T-helper 2 cell treated with Interferon-gamma antibody and Interleukin-4, amounts not matched to agents 5 μg/mL and 100 μg/mL, for 36 hours (primary cell): ENCODE measurements at regions not wholly inside any gene's neighbourhood (a gene's known extent, or its start where the extent isn't known, plus 50 kb on each side); places are given as distances from the start of the nearest gene placed in this dataset.

Experiments used
- DNase-seq: peaks from one replicate; pipeline ENCODE4 v3.0.0; 2021; ENCODE audit warnings: low spot score
- H3K27ac Mint-ChIP-seq: one replicate; pipeline ENCODE4 v1.8.0; 2021; ENCODE audit warnings: mild to moderate bottlenecking, mixed read lengths
- H3K27me3 Mint-ChIP-seq: one replicate; pipeline ENCODE4 v1.8.0; 2021; ENCODE audit warnings: low read depth, mixed read lengths
- H3K36me3 Mint-ChIP-seq: one replicate; pipeline ENCODE4 v1.8.0; 2021; ENCODE audit warnings: low read depth, mixed read lengths
- H3K4me1 Mint-ChIP-seq: one replicate; pipeline ENCODE4 v1.8.0; 2021; ENCODE audit warnings: low read depth, mixed read lengths
- H3K4me3 Mint-ChIP-seq: one replicate; pipeline ENCODE4 v1.8.0; 2022; ENCODE audit warnings: mild to moderate bottlenecking, moderate library complexity, mixed read lengths
- H3K9me3 Mint-ChIP-seq: one replicate; pipeline ENCODE4 v1.8.0; 2021; ENCODE audit warnings: mixed read lengths

DNA sequence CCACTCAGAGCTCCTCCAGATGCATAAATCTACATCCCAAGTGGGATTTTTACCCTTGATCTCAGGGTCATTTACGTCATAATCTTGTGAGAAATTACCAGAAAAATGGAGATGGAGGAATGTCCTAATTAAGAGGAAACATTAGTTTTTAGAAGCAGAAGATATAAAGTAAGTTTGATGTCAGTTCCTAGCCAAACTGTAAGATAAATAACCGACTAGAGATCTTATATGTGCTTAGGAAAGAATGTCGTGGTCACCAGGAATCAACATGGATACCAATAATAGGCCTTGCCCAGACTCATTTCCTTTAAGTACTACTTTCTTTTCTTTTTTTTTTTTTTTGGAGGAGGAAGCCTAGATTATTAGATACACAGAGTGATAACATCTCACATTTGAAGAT lies 186.9 kb downstream of the UTRN start:
- Mint-ChIP-seq H3K27ac (no peak overlapping the region), H3K9me3 (no peaks in the 10 kb centered on the region), H3K36me3 (peaks cover 54% of the 10 kb centered on the region), H3K27me3 (no peaks in the 10 kb centered on the region), H3K4me1 (peaks cover 29% of the 10 kb centered on the region), H3K4me3 (no peak overlapping the region)
- DNase-seq, result no peak

DNA sequence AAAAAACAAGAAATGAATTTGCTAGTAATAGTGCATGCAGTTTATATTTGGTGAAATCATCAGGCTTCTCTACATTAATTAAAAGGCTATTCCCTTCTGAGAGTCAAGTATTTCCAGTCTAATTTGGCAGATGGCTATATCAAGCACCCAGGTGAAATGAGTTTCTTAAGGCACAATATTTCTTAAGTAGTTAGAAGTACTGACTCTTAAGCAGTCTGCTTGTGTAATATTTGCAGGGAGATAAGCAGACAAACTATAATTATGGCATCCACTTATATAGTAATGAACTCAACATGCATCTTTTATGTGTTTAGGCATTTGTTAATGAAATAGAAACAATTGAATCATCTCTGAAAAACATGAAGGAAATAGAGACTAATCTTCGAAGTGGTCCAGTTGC lies 189.2 kb downstream of the UTRN start:
- Mint-ChIP-seq H3K27ac (no peak overlapping the region), H3K9me3 (no peaks in the 10 kb centered on the region), H3K36me3 (peaks cover 44% of the 10 kb centered on the region), H3K4me3 (no peak overlapping the region), H3K4me1 (peaks cover 10% of the 10 kb centered on the region), H3K27me3 (no peaks in the 10 kb centered on the region)
- DNase-seq, result no peak

DNA sequence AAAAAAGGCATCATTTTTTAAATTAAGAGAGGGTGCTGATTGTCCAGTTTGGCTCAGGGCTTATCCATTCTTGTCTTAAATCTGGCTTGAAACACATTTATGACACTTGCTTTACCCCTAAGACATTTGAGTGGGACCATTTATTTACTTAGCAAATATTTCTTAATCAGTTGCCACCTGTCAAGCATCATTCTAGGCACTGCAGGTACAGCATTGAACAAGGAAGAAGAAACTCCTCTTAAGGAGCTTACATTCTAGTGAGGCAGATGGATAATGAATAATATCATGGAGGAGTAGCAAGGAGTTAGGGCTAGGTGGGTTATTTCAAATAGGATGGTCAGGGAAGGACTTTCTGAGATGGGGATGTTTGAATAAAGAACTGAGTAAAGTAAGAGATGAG lies 189.8 kb downstream of the UTRN start:
- Mint-ChIP-seq H3K27ac (peak overlapping the region; percentile 2), H3K27me3 (no peaks in the 10 kb centered on the region), H3K9me3 (no peaks in the 10 kb centered on the region), H3K4me1 (peaks cover 7% of the 10 kb centered on the region), H3K36me3 (peaks cover 44% of the 10 kb centered on the region), H3K4me3 (no peak overlapping the region)
- DNase-seq, result no peak

DNA sequence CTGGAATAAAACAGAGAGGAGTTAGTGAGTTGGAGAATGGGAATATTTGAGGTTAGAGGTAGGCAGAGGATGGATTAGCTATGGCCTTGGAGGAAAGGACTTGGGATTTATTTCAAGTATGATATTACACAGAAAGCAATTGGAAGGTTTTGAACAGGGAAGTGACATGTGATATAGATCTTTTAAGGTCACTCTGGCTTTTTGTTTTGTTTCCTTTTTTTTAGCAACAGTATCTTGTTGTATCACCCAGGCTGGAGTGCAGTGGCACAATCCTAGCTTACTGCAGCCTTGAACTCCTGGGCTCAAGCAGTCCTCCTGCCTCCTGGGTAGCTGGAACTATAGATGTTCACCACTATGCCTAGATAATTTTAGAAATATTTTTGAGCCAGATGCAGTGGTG lies 190.3 kb downstream of the UTRN start:
- H3K36me3 Mint-ChIP-seq, result peaks cover 48% of the 10 kb centered on the region
- H3K4me1 Mint-ChIP-seq, result peaks cover 8% of the 10 kb centered on the region
- H3K27ac Mint-ChIP-seq, result peak overlapping the region; percentile 2
- no peaks in the 10 kb centered on the region for H3K27me3 Mint-ChIP-seq
- H3K4me3 Mint-ChIP-seq, result no peak overlapping the region
- no peak for DNase-seq
- H3K9me3 Mint-ChIP-seq, result no peaks in the 10 kb centered on the region

DNA sequence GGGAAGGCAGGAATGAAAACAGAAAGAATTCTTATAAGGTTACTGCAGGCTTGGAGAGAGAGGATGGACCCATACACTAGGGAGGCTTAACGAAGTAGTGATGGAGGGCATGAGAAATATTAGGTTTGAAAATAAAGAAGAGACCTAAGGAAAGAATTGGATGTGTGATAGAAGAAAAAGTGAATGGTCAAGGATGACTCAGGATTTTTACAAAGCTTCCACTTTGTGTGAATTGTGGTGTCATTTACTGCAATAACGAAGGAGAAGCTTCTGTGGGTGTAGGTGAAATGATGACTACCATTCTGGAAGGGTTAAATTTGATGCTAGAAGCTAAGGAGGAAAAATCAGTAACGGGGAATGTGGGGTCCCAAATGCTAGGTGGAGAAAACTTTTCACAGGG lies 191.2 kb downstream of the UTRN start:
- no peaks in the 10 kb centered on the region for H3K27me3 Mint-ChIP-seq
- H3K4me3 Mint-ChIP-seq, result no peak overlapping the region
- no peak overlapping the region for H3K27ac Mint-ChIP-seq
- H3K36me3 Mint-ChIP-seq, result peaks cover 45% of the 10 kb centered on the region
- H3K4me1 Mint-ChIP-seq, result peaks cover 8% of the 10 kb centered on the region
- no peak for DNase-seq
- H3K9me3 Mint-ChIP-seq, result no peaks in the 10 kb centered on the region

DNA sequence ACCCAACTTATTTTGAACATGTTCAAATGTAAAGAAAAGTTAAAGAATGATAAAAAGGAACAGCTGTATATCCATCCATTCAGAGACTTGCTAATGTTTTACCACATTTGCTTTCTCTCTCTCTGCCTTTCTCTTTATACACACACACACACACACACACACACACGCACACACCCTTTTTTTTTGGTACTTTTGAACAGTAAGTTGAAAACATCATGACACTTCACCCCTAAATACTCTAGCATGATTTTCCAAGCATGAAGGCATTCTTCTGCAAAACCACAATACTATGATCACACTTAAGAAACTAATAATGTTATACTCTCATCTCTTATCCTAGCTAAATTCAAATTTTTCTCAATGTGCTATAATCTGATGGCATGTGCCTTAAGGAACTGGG lies 192.3 kb downstream of the UTRN start:
- DNase-seq, result no peak
- Mint-ChIP-seq H3K27ac (no peak overlapping the region), H3K4me1 (peaks cover 12% of the 10 kb centered on the region), H3K4me3 (no peak overlapping the region), H3K27me3 (no peaks in the 10 kb centered on the region), H3K9me3 (no peaks in the 10 kb centered on the region), H3K36me3 (peaks cover 38% of the 10 kb centered on the region)

DNA sequence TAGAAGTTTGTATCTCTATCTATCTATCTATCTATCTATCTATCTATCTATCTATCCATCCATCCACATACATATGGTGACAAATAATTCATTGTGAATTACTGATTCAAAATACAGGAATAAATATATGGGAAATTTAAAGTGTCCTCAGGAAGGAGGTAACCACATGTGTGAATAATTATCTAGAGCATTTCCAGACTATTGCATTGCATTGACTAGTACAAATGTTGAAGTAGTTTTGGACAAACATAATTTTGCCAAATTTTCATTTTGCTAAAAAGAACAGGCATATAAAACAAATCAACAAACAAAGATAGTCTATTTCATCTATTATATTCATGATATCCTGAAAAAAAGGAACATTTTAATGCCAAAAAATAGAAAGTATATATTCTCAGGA lies 192.7 kb downstream of the UTRN start:
- DNase-seq, result no peak
- no peaks in the 10 kb centered on the region for H3K9me3 Mint-ChIP-seq
- no peak overlapping the region for H3K27ac Mint-ChIP-seq
- H3K4me1 Mint-ChIP-seq, result peaks cover 15% of the 10 kb centered on the region
- H3K27me3 Mint-ChIP-seq, result no peaks in the 10 kb centered on the region
- H3K36me3 Mint-ChIP-seq, result peaks cover 41% of the 10 kb centered on the region
- H3K4me3 Mint-ChIP-seq, result no peak overlapping the region

DNA sequence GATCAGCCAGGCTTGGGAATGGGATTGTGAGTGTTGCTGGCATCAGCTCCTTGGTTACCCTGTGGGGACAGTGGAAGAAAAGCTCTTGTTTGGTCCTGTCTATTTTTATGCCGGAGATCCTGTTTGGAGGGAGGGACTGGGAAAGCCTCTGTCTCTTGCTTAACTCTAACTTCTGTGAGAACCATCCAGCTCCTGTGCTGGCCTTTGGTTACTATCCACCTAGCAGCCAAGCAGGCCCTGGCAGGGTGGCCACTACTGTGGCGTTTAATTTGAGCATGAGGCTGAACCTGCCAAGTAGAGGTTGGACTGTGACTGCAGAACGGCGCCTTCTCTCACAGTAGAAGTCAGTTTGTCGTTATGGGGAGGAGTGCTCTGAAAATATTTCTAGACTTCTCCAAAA lies 193.3 kb downstream of the UTRN start:
- H3K9me3 Mint-ChIP-seq, result no peaks in the 10 kb centered on the region
- H3K27ac Mint-ChIP-seq, result peak overlapping the region; percentile 23
- H3K36me3 Mint-ChIP-seq, result peaks cover 44% of the 10 kb centered on the region
- H3K4me3 Mint-ChIP-seq, result no peak overlapping the region
- no peaks in the 10 kb centered on the region for H3K27me3 Mint-ChIP-seq
- H3K4me1 Mint-ChIP-seq, result peaks cover 20% of the 10 kb centered on the region
- DNase-seq, result no peak

DNA sequence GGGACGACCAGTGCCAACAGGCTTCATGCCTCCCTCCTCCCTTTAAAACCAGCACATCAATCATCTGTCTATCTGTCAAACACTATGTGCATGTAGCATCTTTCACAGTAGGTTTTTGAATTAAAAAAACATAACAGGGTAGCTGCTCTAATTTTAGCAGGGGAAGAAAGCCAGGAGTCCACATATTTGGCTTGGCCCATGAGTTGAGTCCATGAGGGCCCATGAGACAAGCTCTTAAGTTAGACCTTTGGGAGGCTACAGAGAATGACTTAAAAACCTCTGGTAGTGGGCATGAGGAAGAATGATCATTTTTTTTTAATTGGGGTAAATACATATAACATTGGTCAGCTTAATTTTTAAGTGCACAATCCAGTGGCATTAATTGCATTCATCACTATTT lies 194.9 kb downstream of the UTRN start:
- H3K4me1 Mint-ChIP-seq, result peaks cover 18% of the 10 kb centered on the region
- H3K27ac Mint-ChIP-seq, result no peak overlapping the region
- no peak overlapping the region for H3K4me3 Mint-ChIP-seq
- H3K36me3 Mint-ChIP-seq, result peaks cover 40% of the 10 kb centered on the region
- no peaks in the 10 kb centered on the region for H3K9me3 Mint-ChIP-seq
- DNase-seq, result no peak
- no peaks in the 10 kb centered on the region for H3K27me3 Mint-ChIP-seq

DNA sequence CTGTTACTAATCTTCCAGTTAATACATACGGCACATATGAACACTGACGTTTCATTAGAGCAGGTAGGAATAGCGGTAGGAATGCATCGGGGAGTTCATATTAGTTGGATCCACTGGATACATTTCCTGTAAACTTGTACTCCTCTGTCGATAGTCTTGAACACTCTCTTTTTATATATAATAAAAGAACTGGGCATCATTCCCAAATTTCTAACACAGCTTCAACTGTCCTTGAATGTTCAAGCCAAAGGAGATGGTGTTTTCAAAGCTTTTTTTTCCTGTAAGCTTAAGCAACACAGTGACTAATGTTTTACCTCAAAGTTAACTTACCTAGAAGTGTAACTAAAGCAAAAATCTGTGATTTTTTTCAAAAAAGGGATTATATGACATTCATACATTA lies 195.3 kb downstream of the UTRN start:
- Mint-ChIP-seq H3K36me3 (peaks cover 41% of the 10 kb centered on the region), H3K4me3 (no peak overlapping the region), H3K27ac (no peak overlapping the region)

DNA sequence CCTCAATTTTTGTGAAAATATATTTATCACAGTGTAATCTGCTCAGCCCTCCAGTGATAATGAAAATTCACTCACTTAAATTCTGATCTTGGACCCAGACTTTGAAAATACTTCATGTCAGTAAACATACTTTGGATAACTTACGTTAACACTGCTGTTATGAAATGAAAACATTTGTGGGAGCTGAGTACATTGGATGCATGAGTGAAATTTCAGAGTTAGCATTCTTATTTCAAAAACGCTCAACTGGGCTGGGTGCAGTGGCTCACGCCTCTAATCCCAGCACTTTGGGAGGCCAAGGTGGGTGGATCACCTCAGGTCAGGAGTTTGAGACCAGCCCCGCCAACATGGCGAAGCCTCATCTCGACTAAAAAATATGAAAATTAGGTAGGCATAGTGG lies 196.4 kb downstream of the UTRN start:
- peaks cover 14% of the 10 kb centered on the region for H3K4me1 Mint-ChIP-seq
- peaks cover 41% of the 10 kb centered on the region for H3K36me3 Mint-ChIP-seq
- H3K27ac Mint-ChIP-seq, result no peak overlapping the region
- no peaks in the 10 kb centered on the region for H3K9me3 Mint-ChIP-seq
- no peak overlapping the region for H3K4me3 Mint-ChIP-seq
- H3K27me3 Mint-ChIP-seq, result no peaks in the 10 kb centered on the region
- no peak for DNase-seq

More for the DNA sequence above, 195.3 kb downstream of the UTRN start:
- peaks cover 14% of the 10 kb centered on the region for H3K4me1 Mint-ChIP-seq
- H3K27me3 Mint-ChIP-seq, result no peaks in the 10 kb centered on the region
- DNase-seq, result no peak
- no peaks in the 10 kb centered on the region for H3K9me3 Mint-ChIP-seq

DNA sequence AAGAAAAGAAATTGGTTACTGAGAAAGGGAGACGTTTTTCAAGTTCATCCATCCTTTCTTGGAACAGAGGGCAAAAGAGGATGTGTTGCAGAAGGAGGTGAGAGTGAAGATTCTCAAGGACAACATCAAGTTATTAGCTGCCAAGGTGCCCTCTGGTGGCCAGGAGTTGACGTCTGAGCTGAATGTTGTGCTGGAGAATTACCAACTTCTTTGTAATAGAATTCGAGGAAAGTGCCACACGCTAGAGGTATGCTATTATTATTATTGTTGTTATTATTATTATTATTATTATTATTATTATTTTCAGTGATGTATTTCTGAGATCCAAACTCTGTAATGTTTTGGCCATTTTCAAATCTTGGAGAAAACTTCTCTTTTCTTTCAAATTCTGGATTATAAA lies 197.0 kb downstream of the UTRN start:
- no peaks in the 10 kb centered on the region for H3K27me3 Mint-ChIP-seq
- peak; percentile 51 for DNase-seq
- H3K9me3 Mint-ChIP-seq, result no peaks in the 10 kb centered on the region
- peaks cover 14% of the 10 kb centered on the region for H3K4me1 Mint-ChIP-seq
- no peak overlapping the region for H3K4me3 Mint-ChIP-seq
- no peak overlapping the region for H3K27ac Mint-ChIP-seq
- H3K36me3 Mint-ChIP-seq, result peaks cover 39% of the 10 kb centered on the region

DNA sequence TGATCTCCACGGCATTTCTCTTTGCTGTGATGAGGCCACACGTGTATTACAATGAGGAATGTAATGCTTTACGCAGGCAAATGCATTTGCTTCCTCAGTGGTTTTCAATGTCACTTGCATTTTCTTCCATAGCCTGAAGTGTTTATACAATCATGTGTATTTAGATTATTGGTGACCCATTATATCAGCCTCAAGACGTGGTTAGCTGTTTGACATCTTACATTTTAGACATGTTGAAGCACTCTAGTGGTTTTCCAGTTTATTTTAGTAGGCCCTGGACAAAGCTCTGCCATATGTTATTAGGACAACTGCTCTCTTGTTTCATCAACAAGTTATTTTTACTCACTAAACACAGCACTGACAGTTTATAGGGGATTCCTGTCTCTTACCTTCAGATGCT lies 200.4 kb downstream of the UTRN start:
- H3K27me3 Mint-ChIP-seq, result no peaks in the 10 kb centered on the region
- no peak for DNase-seq
- no peak overlapping the region for H3K27ac Mint-ChIP-seq
- peaks cover 13% of the 10 kb centered on the region for H3K4me1 Mint-ChIP-seq
- no peak overlapping the region for H3K4me3 Mint-ChIP-seq
- H3K36me3 Mint-ChIP-seq, result peaks cover 38% of the 10 kb centered on the region
- no peaks in the 10 kb centered on the region for H3K9me3 Mint-ChIP-seq

DNA sequence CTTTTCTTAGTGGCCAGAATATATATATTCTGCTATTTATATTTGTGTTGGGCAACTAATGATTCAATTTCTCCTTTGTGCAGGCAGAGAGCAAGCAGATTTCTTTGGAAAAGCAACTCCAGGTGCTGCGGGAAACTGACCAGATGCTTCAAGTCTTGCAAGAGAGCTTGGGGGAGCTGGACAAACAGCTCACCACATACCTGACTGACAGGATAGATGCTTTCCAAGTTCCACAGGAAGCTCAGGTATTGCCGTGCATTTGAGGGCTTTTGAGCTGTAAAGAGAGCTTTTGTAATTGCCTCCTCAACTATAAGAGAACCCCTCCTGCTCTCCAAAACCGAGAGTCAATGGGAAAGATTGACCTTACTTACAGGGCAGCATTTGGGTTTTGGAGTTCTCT lies 203.5 kb downstream of the UTRN start:
- no peak overlapping the region for H3K27ac Mint-ChIP-seq
- H3K9me3 Mint-ChIP-seq, result no peaks in the 10 kb centered on the region
- no peaks in the 10 kb centered on the region for H3K4me1 Mint-ChIP-seq
- H3K4me3 Mint-ChIP-seq, result no peak overlapping the region
- H3K27me3 Mint-ChIP-seq, result no peaks in the 10 kb centered on the region
- peaks cover 46% of the 10 kb centered on the region for H3K36me3 Mint-ChIP-seq
- no peak for DNase-seq

DNA sequence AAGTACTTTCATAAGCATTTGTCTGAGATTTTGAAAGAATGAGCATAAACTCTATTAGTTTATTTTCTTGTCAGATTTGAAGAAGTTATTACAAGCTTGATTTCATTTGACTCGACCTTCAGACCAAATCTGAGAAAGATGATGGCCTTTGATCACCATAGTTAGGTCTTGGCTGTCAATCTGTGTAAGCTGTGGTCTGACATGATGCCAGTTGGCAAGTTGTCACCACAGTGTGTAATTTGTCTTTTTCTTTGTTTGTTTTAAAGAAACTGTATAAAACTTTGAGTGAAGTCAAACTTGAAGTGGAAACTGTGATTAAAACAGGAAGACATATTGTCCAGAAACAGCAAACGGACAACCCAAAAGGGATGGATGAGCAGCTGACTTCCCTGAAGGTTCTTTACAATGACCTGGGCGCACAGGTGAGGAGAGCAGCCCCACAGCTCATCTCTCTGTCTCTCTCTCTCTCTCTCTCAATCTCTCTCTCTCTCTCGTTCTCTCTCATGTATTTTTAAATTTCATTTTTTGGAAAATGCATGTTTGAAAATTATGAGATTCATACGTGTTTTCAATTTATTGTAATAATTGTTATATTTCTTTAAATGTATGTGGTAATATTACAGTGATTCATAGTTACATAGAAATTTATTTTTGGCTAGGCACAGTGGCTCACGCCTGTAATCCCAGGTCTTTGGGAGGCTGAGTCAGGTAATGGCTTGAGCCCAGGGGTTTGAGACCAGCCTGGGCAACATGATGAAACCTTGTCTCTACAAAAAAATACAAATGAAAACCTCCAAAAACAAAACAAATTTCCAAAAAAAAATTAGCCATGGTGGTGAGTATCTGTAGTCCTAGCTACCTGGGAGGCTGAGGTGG lies 208.1 kb downstream of the UTRN start:
- no peak for DNase-seq
- Mint-ChIP-seq H3K9me3 (no peaks in the 10 kb centered on the region), H3K27me3 (no peaks in the 10 kb centered on the region), H3K36me3 (peaks cover 52% of the 10 kb centered on the region), H3K4me1 (peaks cover 11% of the 10 kb centered on the region), H3K27ac (no peak overlapping the region), H3K4me3 (no peak overlapping the region)
